HG03575 (cell line): ENCODE measurements at regions not wholly inside any gene's neighbourhood (a gene's known extent, or its start where the extent isn't known, plus 50 kb on each side); places are given as distances from the start of the nearest gene placed in this dataset.

Experiments
- ATAC-seq: cut with Tn5 transposase; IDR thresholded peaks from one replicate; pipeline ENCODE4 v1.9.1; 2021; ENCODE audit not compliant: unreplicated experiment, insufficient number of reproducible peaks, low FRiP score; ENCODE audit errors: extremely low read depth

DNA sequence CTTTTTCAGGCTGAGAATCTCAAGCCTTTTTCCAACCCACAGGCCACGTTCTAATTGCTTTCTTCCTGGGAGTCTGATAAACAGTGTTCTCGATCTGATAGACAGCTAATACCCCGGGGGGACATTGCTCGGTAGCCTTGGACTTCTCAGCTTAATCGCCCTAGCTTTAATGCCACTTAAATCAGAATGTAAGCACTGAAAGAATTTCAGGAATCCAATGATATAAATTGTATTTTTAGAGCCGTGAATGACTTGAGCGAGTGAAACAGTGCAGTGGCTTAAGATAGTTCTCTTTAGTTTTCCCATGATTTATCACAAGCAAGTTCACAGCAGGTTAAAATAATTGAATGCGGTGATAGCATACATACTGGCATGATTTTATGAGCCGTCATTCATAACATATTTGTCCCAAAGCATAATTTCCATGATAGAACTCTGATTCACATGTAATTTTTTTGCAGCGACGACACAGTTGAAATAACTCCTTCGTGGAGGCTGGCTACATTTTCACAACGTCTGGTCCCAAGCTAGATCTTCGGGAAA, 116.1 kb upstream of the MYOCD start:
- no peak for ATAC-seq

DNA sequence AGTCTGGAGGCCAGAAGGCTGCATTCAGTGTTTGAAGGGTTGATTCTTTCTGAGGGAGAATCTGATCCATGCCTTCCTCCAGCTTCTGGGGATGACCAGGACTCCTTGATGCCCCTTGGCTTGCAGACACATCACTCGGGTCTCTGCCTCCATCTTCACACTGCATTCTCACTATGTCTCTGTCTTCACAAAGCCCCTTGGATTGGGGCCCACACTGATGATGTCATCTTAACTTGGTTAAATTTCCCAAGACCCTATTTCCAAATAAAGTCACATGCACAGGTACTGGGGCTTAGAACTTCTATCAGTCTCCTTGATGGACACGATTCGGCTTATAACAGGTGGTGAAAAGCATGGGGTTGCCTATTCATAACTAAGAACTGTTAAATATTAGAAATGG, 112.1 kb upstream of the MYOCD start:
- ATAC-seq: no peak

DNA sequence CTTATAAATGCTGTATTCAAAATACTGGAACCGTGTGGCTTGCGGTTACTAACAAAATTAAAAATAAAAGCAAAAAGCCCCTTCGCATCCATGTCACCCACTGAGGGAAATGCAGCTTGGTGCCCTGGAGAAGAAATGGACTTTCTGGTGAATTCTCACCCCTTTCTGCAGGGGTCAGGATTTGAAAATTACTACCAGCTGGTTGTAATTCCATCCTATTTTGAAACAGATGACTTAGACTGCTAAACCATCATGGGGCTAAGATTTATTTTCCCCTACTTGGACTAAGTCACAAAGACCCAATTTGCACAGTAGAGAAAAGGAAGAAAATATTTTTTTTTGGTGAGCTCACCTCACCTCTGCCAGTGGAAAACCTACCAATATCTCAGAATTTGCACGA, 111.4 kb upstream of the MYOCD start:
- no peak for ATAC-seq

DNA sequence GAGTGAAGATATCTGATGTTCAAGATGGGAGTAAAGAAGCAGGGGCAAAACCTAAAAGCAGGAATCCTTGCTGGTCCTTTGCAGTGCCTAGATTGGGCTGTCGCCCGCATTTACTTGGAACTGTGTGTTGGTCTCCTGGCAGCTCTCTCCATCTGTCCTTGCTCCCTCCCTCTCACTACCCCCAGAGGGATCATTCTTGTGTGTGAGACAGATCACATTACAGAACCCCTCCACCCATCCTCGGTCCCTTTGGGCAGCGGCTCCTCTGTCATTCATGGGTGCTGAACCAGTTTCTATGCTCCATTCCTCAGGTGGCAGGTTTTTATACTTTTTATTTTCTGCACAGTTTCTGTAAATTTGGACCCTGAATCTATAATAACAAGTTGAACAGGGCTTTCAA, 99.4 kb upstream of the MYOCD start:
- ATAC-seq: no peak

DNA sequence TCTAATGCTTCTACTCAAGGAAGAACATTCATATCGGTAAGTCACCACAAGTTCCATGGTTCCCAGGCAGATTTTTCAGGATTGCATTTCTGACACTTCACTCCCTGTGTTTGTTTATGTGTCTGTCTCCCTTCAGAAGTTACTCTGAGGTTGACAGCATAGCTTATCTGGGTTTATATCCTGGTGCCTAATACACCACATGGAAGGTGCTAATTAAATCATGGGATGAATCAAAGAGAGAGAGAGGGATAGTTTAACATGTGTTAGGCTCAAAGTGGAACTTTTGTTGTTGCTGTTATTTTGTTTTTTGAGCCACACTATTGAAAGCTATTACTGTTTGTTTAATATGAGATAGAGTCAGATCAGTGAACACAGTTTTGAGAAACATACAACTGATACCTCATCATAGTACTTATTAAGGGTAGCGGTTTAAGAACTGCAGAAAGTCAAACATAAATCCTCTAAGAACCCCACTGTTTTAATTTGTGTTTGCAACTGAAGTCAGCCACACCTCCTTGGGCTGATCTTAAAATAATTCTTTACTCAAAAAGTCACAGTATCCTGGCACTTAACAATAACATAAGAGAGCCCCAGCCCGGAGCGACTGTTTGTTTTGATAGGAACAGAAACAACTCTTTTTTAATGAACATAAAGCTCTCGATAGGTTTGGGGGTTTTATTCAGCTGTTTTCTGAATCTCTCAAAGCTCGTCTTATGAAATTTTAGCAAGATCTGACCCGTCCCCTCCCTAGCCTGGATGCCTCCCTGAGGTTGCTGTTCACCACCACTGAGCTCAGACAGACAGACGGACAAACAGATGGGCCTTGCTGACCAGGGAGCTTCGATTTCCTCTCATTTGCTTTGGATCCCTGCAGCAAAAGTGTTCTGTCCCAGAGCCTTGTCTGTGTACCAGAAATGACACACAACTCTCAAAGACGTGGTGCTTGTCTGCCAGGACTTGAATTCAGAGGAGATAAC, 98.3 kb upstream of the MYOCD start:
- ATAC-seq: no peak

DNA sequence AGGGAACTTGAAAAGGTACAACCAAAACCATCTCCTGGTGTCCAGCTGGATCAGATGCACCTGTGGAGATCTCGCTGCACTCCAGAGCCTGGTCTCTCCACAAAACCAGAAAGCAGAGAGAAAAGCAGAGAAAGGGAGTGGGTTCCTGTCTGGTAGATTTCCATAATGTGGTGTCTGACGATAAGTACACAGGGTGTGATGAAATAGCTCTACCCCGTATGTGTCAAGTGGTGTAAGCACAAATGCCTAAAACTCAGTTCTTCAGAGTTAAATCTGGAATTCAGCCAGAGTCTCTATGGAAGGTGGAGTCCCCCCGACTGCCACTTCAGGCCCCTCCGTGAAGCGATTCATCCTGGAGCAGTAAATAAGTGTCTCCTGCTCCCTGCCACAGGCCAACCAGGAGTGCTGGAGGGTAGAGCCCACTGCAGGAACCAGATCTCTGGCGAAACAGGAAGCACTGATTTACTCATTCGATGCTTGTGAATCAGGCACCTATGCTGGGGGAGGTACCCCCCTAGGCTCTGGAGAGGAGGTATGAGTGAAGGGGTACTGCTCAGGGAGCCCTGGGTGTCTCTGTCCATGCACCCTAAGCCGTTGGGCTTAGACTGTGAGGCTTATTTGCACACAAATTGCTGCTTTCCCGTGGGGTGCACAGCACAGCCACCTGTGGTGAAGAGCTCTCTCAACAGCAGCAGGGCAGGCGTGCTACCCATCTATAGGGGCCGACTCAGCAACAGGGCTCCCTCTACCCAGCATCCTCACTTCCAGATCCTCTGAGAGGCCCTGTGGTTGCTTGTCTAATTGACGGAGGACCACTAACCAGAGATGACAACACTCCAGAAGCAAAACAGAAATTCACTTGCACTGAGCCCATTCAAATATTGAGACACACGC, 97.1 kb upstream of the MYOCD start:
- ATAC-seq: no peak

DNA sequence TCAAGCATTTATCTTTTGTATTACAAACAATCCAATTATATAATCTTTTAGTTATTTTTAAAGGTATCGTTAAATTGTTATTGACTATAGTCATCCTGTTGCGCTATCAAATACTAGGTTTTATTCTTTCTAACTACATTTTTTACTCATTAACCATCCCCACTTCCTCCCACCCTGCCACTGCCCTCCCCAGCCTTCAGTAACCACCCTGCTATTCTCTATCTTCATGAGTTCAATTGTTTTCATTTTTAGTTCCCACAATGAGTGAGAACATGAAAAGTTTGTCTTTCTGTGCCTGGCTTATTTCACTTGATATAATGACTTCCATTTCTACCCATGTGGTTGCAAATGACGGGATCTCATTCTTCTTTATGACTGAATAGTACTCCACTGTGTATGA, 94.1 kb upstream of the MYOCD start:
- no peak for ATAC-seq

DNA sequence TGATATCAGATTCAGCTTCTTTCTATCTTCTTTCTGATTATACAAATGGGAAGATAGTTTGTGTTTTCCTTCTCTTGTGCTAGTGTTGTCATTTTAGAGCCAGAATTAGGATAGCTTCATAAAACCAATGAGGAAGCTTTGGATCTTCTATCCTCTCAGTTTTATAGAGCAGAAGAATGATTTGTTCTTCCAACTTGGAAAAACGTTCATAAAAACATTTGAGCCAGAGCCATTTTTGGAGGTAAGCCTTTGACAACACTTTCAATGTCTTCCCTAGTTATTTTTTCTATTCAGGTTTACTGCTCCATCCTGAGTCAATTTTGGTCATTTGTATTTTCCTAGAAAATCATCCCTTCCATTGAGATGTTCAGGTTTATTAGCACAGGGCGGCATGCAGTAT, 91.2 kb upstream of the MYOCD start:
- no peak for ATAC-seq

DNA sequence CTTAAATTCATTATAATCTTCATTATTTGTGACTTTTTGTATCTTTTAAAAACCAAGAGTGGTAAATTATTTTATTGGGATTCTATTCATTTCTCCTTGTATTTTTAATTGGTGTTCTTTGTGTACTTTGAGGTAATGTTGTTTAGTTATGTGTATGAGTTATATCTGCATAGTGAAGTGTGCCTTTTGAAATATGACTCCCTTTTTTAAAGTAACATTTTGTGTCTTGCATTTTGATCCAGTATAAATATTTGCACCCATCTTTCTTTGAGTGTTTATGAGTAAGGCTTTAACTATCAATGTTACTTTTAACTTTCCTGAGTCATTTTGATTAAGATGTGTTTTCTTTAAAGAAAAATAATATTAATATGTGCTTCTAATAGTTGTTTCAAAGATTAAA, 90.0 kb upstream of the MYOCD start:
- ATAC-seq: no peak

DNA sequence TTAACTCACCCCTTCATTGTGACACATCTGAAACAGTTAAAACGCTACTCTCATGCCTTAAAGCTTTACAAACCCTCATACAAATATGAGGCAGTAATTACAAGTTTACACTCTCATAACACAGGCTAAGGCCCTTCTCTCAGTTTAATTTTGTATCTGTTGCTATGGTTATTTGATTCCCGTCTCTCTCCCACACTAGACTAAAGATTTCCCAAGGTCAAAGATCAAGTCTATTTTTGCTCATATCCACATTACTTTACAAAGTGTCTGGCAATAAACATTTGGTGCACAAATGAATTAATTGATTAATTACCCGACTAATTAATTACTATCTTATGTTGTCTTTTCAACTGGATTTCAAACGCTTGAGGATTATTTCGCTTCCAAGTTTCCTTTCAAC, 86.4 kb upstream of the MYOCD start:
- no peak for ATAC-seq

DNA sequence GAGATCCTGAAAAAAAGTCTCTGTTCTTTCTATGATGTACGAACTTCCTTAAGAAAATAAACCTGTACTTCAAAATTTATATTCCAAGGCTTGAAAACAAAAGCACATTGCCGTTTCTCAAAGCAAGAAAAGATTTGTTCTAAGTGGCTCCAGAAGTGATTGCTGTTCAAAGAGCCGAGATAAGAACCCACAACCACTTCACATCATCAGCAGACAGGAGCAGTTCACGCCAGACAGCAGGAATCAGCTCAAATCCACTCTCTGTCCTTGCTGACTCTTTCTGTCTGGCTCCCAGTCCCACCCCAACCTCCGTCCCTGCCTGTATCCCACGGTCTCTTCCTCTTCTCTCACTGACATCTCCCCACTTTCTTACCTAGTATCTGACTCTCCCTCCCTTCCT, 85.0 kb upstream of the MYOCD start:
- ATAC-seq: no peak

DNA sequence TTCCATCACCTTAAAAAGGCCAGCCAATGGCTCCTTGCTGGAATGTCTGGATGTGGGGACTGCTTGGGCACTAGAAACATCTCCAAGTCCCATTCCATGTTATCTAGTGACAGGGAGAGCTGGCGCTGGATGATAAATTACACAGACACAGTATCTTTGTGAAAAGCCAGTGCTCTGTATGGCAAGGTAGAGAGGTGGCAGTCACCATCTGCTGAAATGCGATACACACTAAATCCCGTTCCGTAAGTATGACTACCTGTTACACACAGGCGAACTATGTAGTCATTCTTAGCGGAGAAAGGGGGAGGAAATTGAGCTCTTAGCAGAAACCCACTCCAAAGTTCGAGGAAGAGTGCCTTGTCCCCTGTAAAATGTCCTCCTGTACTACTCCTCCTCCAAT, 81.0 kb upstream of the MYOCD start:
- ATAC-seq: no peak

DNA sequence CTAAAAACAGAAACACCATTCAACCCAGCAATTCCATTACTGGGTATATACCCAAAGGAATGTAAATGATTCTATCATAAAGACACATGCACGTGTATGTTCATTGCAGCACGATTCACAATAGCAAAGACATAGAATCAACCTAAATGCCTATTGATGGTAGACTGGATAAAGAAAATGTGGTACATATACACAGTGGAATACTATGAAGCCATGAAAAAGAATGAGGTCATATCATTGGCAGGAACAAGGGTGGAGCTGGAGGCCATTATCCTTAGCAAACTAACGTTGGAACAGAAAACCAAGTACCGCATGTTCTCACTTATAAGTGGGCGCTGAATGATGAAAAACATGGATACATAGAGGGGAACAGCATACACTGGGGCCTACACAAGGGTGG, 77.2 kb upstream of the MYOCD start:
- ATAC-seq: no peak

DNA sequence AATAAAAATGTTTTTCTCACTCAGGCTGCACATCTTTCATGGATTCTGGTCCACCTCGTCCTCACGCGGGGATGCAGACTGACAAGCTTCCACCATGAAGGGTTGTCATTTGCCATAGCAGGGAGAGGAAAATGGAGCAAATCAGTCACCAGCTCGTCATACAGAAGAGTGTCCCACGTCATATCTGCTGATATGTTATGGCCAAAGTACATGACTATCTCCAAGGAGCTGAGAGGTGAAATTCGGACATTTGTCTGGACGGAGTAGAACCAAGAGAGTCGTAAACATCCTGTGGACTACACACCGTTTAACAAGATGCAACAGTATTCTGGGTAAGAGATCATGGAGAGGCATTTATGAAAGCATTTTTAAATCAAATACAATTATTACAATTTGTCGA, 75.3 kb upstream of the MYOCD start:
- ATAC-seq: no peak

DNA sequence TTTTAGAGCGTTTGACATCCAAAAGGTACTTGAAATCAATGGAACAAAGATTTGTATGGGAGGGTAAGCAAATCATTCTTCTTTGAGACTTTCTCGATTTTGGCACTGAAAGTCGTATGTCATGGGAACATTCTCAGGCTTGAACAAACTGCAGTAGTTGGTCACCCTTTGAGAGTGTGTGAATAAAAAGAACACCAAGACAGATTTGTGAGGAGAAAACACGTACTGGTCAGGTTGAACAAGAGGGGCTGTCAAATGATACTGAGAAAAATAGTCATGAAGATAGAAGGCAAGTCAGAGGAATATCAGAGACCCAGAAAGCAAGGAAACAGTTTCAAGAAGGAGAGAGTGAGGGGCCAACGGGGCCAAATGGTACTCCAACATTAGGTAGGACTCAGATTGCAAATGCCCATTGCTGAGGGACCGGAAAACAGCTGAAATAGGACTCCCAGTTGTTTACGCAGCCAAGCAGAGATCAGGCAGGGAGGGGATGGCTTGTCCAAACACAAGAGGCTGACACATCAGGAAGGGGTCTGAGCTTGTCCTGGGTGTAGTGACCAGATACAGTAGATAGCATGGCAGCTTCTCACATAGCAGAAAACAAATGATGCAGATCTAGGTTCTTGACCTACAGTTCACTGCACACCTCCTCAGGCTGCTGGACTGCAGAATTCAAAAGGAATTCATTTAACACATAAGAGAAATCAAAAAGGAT, 74.5 kb upstream of the MYOCD start:
- ATAC-seq: no peak

DNA sequence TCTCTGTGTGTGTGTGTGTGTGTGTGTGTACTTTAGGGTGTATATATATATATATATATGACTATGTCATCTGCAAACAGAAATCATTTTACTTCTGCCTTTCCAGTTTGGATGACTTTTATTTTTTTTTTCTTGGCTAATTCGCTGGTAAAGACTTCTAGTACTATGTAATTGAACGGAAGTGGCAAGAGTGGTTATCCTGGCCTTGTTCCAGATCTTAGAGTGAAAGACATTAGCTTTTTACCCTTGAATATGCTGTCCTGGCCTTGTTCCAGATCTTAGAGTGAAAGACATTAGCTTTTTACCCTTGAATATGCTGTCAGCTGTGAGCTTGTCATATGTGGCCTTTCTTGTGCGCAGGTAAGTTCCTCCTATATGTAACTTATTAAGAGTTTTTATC, 72.7 kb upstream of the MYOCD start:
- no peak for ATAC-seq

DNA sequence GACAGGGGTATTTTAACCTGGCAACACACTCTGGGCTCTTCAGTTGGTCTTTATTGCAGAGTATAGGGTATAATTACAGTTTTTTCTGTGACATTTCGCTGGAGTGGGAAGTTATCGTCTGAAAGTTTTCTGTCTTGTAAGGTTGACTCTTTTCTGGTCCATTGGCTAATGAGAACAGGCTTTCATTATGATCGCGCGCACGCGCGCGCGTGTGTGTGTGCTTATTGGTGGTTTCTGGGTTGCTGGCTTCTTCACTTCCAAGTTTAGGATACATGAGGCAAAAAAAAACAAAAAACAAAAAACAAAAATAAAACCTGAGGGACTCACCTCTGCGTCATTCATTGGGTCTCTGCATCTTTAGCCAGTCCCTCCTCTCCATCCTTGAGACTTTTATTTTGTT, 68.7 kb upstream of the MYOCD start:
- no peak for ATAC-seq

DNA sequence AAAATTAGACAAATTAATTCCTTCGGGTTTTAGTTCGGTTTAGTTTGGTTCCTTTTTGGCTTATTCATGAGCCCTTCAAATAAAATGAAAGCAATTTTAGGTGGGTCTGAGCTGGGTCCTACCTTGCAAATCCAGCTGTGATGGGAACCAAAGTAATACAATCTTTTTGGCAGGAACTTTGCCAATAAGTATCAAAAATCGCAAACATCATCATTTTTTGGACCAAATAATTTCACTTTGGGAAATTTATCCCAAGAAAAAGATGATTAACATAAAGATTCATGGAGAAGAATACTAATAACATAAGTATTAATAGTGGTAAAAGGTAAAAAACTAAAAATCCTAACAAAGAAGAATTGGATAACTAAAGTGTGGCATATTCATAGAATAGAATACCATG, 67.8 kb upstream of the MYOCD start:
- ATAC-seq: no peak

DNA sequence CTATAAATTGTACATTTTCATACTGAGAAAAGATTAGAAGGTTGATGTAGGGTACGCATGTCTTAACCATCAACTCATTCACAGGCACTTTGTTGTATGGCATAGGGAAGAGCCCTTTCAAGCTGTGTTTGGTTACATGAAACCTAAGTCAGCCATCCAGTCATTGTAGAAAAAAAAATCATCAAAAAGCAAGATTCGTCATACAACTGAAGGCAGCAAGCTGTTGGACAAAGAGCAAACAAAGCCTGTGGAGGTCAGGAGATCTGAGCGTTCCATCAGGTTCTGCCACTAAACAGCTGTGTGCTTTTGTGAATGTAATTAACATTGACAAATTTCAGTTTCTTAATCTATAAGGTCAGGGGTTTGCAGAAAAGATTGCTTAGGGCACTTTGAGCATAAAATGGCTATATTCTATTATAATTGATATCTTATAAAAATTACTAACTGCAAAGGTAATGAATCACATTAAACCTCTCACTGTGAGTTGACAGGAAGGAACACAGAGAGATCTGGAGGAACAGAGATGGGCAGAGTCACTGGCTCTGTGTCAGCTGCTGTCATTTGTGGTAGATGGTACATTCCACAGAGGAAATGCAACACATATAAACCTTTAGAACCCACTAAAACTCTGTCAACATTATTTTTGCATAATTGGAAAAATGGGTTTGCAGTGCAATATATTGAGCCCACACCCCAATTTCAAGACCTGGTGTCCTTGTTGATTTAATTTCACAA, 66.3 kb upstream of the MYOCD start:
- ATAC-seq: no peak
